NCI-H146 treated with DMSO at 0.1 percent for 48 hours (cell line): ENCODE measurements at regions not wholly inside any gene's neighbourhood (a gene's known extent, or its start where the extent isn't known, plus 50 kb on each side); places are given as distances from the start of the nearest gene placed in this dataset.
A peak's percentile ranks its signal among the peaks of the same experiment; 100 is the strongest.

Experiments
- DNase-seq: peaks from one replicate; lab custom pipeline; 2025; ENCODE audit not compliant: unreplicated experiment; lab: John Stamatoyannopoulos, UW

GRCh38 chr2:105596411-105596921, 148.2 kb upstream of the NCK2 start:
- DNase-seq, result no peak

GRCh38 chr2:105595536-105595935, 149.2 kb upstream of the NCK2 start:
- DNase-seq, result no peak

DNA sequence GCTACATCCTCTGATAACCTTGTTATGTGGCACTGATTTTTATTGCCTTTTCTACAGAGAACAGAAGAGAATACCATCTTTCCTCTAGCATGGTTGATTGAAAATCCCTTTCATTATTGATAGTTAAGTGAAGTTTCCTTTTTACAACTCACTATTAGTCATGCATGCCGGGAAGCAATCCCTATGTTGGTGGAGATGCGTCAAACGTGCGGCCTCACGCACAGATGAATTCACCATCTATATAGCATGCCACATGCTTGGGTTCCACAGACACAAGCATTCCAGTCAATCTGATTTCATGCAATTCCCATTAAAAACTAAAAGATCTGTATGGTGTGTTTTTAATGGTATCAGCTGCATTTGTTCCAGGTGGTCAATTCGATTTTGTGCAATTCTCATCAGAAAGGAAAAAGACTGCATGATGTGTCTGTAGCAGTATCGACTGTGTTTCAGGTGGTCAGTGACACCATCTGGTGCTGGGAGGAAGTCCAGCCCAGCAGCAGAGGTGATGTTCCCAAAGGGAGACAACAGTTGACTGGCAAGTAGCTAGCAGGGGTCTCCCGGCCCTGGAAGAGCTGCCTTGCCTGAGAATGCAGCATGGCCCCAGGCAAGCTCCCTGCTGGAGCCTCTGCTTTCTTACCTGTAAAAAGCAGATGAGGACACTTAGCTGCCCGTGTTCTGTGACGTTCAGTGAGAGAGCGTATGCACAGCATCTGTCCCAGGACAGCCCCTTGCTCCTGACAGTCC, 151.3 kb upstream of the NCK2 start:
- DNase-seq, result no peak

- DNase-seq, result no peak
Observed at GRCh38 chr2:105592288-105592687, 152.4 kb upstream of the NCK2 start.

- peak; percentile 30 for DNase-seq
Observed at GRCh38 chr2:105590780-105591660, 153.7 kb upstream of the NCK2 start.

DNA sequence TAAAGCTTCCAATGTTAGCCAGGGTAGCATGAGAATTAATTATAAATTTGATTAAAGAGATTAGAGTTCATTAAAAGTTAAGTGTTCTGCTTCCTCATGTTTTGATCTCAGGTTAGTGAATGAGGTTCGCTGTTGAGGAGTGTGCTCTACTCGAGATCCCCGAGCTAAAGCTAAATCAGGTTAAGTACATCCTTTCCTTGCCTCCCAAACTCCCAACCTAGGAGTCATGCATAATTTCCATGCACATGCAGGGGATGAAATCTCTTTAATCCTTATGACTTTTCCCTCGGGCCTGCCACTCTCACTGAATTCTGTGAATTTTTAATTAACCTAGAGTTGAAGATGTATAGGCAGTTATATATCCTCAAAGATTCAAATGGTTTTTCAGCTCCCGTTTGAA, 156.1 kb upstream of the NCK2 start:
- no peak for DNase-seq

- DNase-seq, result no peak
Observed at GRCh38 chr2:105587637-105588036, 157.1 kb upstream of the NCK2 start.

GRCh38 chr2:105584435-105585010, 160.2 kb upstream of the NCK2 start:
- DNase-seq, result no peak

DNA sequence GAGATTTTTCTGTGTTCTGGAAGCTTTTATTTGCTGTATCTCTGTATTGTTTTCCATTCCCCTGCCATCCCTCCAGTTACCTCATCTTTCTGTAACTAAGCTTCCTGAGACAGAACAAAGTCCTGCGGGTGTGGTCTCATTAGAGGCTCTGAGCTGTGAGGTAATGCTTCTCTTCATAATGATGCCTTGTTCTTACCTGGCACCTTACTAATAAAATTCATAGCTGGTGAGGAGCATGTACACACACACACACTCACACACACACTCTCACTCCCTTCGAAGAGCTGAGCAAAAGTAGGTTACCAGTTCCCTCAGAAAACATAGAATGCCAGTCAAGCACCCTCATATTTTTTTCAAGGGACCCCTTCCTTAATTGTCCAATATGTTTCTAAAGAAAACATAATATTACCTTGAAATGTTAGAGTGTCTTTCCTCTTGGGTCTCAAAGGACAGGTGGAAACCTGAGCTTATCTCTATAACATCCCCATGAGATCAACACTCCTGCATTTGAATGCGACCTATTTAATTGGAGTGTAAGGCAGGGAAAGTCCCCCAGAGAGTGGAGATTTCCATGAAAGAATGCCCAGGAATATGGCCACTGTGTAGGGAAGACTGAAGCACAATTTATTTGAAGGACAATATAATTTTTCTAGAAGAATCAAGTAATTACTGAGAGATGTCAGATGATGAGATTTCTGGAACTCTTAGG, 161.6 kb upstream of the NCK2 start:
- DNase-seq, result peak; percentile 55

DNA sequence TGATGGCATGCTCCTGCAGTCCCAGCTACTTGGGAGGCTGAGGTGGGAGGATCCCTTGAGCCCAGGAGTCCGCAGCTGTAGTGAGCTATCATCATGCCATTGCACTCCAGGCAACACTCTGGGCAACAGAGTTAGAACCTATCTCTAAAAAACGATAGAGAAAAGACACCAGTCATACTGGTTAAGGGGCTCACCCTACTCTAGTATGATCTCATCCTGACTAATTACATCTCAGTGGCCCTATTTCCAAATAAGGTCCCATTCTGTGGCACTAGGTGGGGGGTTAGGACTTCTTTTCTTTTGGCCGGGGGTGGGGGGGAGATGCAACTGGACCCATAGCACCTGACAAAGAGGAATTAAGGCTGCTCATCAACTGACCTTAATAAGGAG, 163.2 kb upstream of the NCK2 start:
- no peak for DNase-seq

- DNase-seq, result no peak
Observed at GRCh38 chr2:105580870-105581554, 163.7 kb upstream of the NCK2 start.

DNA sequence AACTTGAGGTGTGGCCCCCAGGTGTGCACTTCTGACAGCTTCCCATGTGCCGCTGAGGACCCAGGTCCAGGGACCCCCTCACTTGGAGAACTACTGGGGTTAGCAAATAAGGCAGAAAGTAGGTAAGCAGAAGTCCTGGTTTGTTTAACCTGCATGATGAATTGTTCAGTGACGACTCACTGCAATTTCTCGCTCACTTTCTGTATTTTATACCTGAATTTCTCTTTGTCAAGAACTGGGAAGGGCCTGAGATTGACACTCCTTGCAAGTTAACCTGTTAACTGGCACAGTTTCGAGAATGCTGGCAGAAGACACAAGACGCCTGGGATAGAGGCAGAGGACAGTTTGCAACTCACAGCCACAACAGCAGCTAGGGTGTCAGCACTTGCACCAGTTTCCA, 164.5 kb upstream of the NCK2 start:
- no peak for DNase-seq

DNA sequence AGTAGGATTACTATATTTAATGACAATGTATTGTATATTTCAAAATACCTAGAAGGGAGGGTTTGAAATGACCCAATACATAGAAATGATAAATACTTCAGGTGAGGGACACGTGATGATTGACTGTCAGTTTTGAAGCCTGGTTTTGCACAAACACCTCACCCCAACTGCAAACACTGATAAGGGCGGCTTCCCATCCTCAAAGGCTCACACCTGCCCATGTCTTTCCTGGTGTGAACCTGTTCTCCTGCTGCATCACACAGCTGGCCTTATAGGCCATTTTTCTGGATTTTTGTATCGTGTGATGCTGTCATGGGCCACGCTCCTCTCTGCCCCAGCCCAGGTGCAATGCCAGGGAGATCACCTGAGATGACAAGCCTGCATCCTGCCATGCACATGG, 166.5 kb upstream of the NCK2 start:
- DNase-seq, result no peak

- DNase-seq, result no peak
Observed at GRCh38 chr2:105577762-105578161, 166.9 kb upstream of the NCK2 start.

GRCh38 chr2:105576440-105577241, 168.1 kb upstream of the NCK2 start:
- DNase-seq, result peak; percentile 44

GRCh38 chr2:105576050-105576439, 168.7 kb upstream of the NCK2 start:
- DNase-seq, result no peak

DNA sequence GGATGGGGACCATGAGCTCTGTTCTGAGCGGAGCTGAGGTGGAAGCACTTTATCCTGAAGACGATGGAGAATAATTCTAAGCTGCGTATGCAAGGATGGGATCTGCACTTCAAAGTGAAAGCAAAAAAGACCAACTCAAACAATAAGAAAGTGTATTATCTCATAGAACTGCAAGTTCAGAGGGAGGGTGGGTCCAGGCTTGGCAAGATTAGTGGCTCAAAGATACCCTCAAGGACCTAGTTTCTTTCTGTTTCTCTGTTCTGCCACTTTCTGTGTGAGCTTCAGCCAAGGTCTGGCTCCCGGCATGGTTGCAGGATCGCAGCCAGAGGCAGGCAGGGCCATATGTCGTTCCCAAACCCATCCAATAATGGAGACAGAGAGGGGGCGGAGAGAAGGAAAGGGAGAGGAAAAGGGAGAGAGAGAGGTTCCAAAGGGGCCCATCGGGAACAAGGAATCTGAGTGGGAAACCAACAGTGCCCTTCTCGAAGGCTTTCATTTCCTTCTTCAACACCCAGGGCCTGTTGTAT, 169.2 kb upstream of the NCK2 start:
- DNase-seq, result no peak

GRCh38 chr2:105574796-105575344, 169.8 kb upstream of the NCK2 start:
- no peak for DNase-seq
